K562 (cell line): ENCODE measurements at regions not wholly inside any gene's neighbourhood (a gene's known extent, or its start where the extent isn't known, plus 50 kb on each side); places are given as distances from the start of the nearest gene placed in this dataset.

ENCODE experiments used
- ATAC-seq: fragments of 200-7000 bp; cut with Tn5 transposase; 3 replicates; pipeline ENCODE4 v1.9.1; 2020; ENCODE audit warnings: moderate library complexity
- BruUV-seq: library from RNA; stranded (reverse); fragments of 400-500 nt; replicated peaks from 2 replicates; lab custom pipeline; 2021; lab: Mats Ljungman, UMichigan
- CTCF ChIA-PET: fragments of 300-600 bp; formaldehyde crosslinking; extraction: SDS; loops from one replicate; lab custom pipeline; 2021; ENCODE audit warnings: low intra/inter-chr PET ratio; lab: Yijun Ruan, JAX
- POLR2A ChIA-PET: fragments of 300-600, 350-650 bp; sonication (Branson Sonifier 250); formaldehyde crosslinking; extraction: SDS; loops from one replicate; lab custom pipeline; 2021; ENCODE audit warnings: antibody characterized with exemption, inconsistent platforms; lab: Yijun Ruan, JAX
- DNase-seq, 4 experiments: peaks; one replicate each; pipeline versions ENCODE4 v3.0.0 to v3.0.0-alpha.2; 2011 to 2018; ENCODE audit warnings: low spot score in 3 of 4, mixed read lengths in 3 of 4; ENCODE audit errors: extremely low read depth in 1 of 4
- FAIRE-seq: peaks from 2 replicates; lab custom pipeline; 2011; peaks lifted over from hg19 to GRCh38; lab: Jason Lieb, UNC
- H2AFZ ChIP-seq: 2 replicates; pipeline ENCODE4 v1.6.0; 2011; ENCODE audit warnings: low read depth, low read length, control low read depth, inconsistent platforms
- H3K27ac ChIP-seq: fragments of 200-600 bp; 3 replicates; pipeline ENCODE4 v1.8.0; 2011; ENCODE audit warnings: low read depth, mild to moderate bottlenecking, control low read depth, inconsistent platforms, low read length, moderate library complexity, mixed read lengths; ENCODE audit errors: extremely low read depth
- H3K27me3 ChIP-seq, 2 experiments: fragments of 300-600 bp in 1 of 2; 2 replicates in 1 of 2; 3 replicates in 1 of 2; pipeline versions ENCODE4 v1.6.0 to v1.8.0; 2011; ENCODE audit warnings: inconsistent platforms in 2 of 2, low read length in 2 of 2, mild to moderate bottlenecking in 1 of 2, mixed read lengths in 1 of 2, moderate library complexity in 1 of 2; ENCODE audit not compliant: control insufficient read depth in 2 of 2, insufficient read depth in 2 of 2
- H3K36me3 ChIP-seq: fragments of 300-600 bp; 3 replicates; pipeline ENCODE4 v1.8.0; 2011; ENCODE audit warnings: mild to moderate bottlenecking, low read length, inconsistent platforms; ENCODE audit not compliant: control insufficient read depth, insufficient read depth
- H3K4me1 ChIP-seq, 2 experiments: fragments of 200-600 bp in 1 of 2; replicated peaks in 1 of 2; 2 replicates in 1 of 2; 3 replicates in 1 of 2; pipeline versions ENCODE4 v1.5.1 to v1.8.0; 2011; ENCODE audit warnings: inconsistent platforms in 2 of 2, low read length in 2 of 2, mild to moderate bottlenecking in 1 of 2, mixed read lengths in 1 of 2, moderate library complexity in 1 of 2; ENCODE audit not compliant: control insufficient read depth in 2 of 2, insufficient read depth in 2 of 2
- H3K4me2 ChIP-seq: 2 replicates; pipeline ENCODE4 v1.6.1; 2011; ENCODE audit warnings: low read length, control low read depth, inconsistent platforms, mixed read lengths; ENCODE audit not compliant: insufficient read depth
- H3K4me3 ChIP-seq: fragments of 200-600 bp; sonication (generic), shearing (Covaris generic); 2 replicates; pipeline ENCODE4 v1.5.1; 2016; ENCODE audit warnings: control low read depth, inconsistent platforms
- H3K79me2 ChIP-seq: fragments of 200-600 bp; 3 replicates; pipeline ENCODE4 v1.8.0; 2011; ENCODE audit warnings: low read length, inconsistent platforms; ENCODE audit not compliant: control insufficient read depth, insufficient read depth
- H3K9ac ChIP-seq, 2 experiments: 2 replicates each; pipeline versions ENCODE4 v1.6.0 to v1.6.1; 2011; ENCODE audit warnings: low read depth in 2 of 2, low read length in 2 of 2, control low read depth in 1 of 2, inconsistent platforms in 1 of 2, mild to moderate bottlenecking in 1 of 2, mixed read lengths in 1 of 2; ENCODE audit not compliant: insufficient read depth in 1 of 2
- H3K9me1 ChIP-seq: one replicate; pipeline ENCODE4 v1.6.0; 2011; ENCODE audit warnings: inconsistent platforms, mild to moderate bottlenecking, low read length, moderate library complexity; ENCODE audit not compliant: control insufficient read depth, insufficient read depth
- H3K9me3 ChIP-seq: replicated peaks from 2 replicates; pipeline ENCODE4 v1.5.1; 2011; ENCODE audit warnings: low read depth, low read length, inconsistent platforms; ENCODE audit not compliant: control insufficient read depth, insufficient read depth
- H4K20me1 ChIP-seq: replicated peaks from 2 replicates; pipeline ENCODE4 v1.6.1; 2011; ENCODE audit warnings: low read length, inconsistent platforms, mixed read lengths; ENCODE audit not compliant: control insufficient read depth, insufficient read depth
- CREBBP ChIP-seq: IDR thresholded peaks from one replicate; pipeline ENCODE4 v1.6.1; 2012; ENCODE audit warnings: low read depth, mild to moderate bottlenecking, control low read depth, inconsistent platforms, low read length
- CTBP1 ChIP-seq: fragments of 450-650 bp; IDR thresholded peaks from 2 replicates; pipeline ENCODE4 v1.6.1; 2016; ENCODE audit warnings: borderline replicate concordance
- HDAC2 ChIP-seq: fragments of 450-650 bp; IDR thresholded peaks from 2 replicates; pipeline ENCODE4 v1.6.1; 2016; ENCODE audit warnings: mild to moderate bottlenecking
- PHTF2 ChIP-seq: fragments of 250-450 bp; sonication (Bioruptor Pico); IDR thresholded peaks from 2 replicates; pipeline ENCODE4 v1.5.0; 2021; ENCODE audit warnings: mild to moderate bottlenecking
- POU5F1 ChIP-seq: fragments of 150-350 bp; IDR thresholded peaks from 2 replicates; pipeline ENCODE4 v1.6.1; 2014; ENCODE audit warnings: borderline replicate concordance, low read length, low read depth, mild to moderate bottlenecking; ENCODE audit not compliant: partially characterized antibody
- SPI1 ChIP-seq: IDR thresholded peaks from 2 replicates; pipeline ENCODE4 v1.6.1; 2011; ENCODE audit warnings: low read depth, low read length, control low read depth, borderline replicate concordance
- SRSF1 ChIP-seq: fragments of 200-400 bp; formaldehyde crosslinking; IDR thresholded peaks from 2 replicates; pipeline ENCODE4 v1.6.1; 2017; ENCODE audit warnings: mild to moderate bottlenecking, low read depth, low read length, moderate library complexity
- ZNF436 ChIP-seq: fragments of 250-450, 450-650 bp; sonication (Bioruptor Pico); formaldehyde crosslinking; IDR thresholded peaks from 2 replicates; pipeline ENCODE4 v1.7.0; 2020; ENCODE audit warnings: mild to moderate bottlenecking
- WGBS: fragments of 100-300 bp; shearing (Covaris generic); methylation state at CpG from one replicate; pipeline ENCODE4 v1.1.6; 2016; ENCODE audit warnings: low coverage, mixed read lengths; ENCODE audit not compliant: insufficient coverage; ENCODE audit errors: missing lambda C conversion rate; 5-methylcytosine and 5-hydroxymethylcytosine counted together
- in situ Hi-C: fragments of 300-500 bp; cut with MboI; formaldehyde crosslinking; loops from 4 replicates; pipeline ENCODE4 v1.15.0; 2018; ENCODE audit warnings: inconsistent platforms, mixed read lengths
- intact Hi-C: fragments of 100-400 bp; cut with micrococcal nuclease; formaldehyde crosslinking; loops from 2 replicates; pipeline ENCODE4 v1.14.2; 2022
- TF ChIP-seq, protein P1 (sequence below): fragments of 250-450 bp; sonication (Bioruptor Pico); IDR thresholded peaks from 2 replicates; pipeline ENCODE4 v1.5.0; 2021
- TF ChIP-seq, protein P2 (sequence below), 2 experiments: fragments of 150-350 bp in 1 of 2; IDR thresholded peaks; 2 replicates each; pipeline ENCODE4 v1.6.1; 2012 to 2016; ENCODE audit warnings: low read depth in 2 of 2, low read length in 2 of 2, mild to moderate bottlenecking in 1 of 2, moderate library complexity in 1 of 2

DNA sequence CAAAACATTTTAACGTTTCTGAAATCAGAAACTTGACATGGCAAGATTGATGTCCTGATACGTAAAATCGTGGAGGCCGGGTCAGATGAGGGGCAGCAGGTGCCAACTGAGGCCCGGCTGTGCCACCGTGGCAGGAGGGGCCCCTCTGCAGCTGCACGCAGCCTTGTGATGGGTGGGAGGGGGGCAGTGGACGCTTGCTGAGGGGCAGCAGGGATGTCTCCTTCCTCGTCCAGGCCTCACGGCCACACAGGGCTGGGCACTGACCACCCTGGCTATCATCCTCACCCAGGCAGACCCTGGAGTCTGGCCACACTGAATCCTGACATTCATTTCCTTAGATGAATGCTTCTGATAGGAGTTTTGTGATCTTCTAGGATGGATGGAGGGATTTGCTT is 114.7 kb downstream of the ERMARD start:
- POLR2A ChIA-PET: interaction anchor here (0.9 kb wide), 1 partner anchor 10 kb away, joined by 3 read pairs; no protein-coding TSS in a partner anchor
- WGBS: under 1% methylated on average over 10 of the region's 10 CpGs
- TF ChIP-seq CTBP1: no peak
- no peak for TF ChIP-seq SRSF1
- TF ChIP-seq PHTF2 (CRISPR knock-in tag): no peak
- TF ChIP-seq, protein P1, sequence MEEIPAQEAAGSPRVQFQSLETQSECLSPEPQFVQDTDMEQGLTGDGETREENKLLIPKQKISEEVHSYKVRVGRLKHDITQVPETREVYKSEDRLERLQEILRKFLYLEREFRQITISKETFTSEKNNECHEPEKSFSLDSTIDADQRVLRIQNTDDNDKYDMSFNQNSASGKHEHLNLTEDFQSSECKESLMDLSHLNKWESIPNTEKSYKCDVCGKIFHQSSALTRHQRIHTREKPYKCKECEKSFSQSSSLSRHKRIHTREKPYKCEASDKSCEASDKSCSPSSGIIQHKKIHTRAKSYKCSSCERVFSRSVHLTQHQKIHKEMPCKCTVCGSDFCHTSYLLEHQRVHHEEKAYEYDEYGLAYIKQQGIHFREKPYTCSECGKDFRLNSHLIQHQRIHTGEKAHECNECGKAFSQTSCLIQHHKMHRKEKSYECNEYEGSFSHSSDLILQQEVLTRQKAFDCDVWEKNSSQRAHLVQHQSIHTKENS (CRISPR knock-in tag): no peak
- no peak for TF ChIP-seq POU5F1
- no peak for TF ChIP-seq HDAC2
- TF ChIP-seq, protein P2, sequence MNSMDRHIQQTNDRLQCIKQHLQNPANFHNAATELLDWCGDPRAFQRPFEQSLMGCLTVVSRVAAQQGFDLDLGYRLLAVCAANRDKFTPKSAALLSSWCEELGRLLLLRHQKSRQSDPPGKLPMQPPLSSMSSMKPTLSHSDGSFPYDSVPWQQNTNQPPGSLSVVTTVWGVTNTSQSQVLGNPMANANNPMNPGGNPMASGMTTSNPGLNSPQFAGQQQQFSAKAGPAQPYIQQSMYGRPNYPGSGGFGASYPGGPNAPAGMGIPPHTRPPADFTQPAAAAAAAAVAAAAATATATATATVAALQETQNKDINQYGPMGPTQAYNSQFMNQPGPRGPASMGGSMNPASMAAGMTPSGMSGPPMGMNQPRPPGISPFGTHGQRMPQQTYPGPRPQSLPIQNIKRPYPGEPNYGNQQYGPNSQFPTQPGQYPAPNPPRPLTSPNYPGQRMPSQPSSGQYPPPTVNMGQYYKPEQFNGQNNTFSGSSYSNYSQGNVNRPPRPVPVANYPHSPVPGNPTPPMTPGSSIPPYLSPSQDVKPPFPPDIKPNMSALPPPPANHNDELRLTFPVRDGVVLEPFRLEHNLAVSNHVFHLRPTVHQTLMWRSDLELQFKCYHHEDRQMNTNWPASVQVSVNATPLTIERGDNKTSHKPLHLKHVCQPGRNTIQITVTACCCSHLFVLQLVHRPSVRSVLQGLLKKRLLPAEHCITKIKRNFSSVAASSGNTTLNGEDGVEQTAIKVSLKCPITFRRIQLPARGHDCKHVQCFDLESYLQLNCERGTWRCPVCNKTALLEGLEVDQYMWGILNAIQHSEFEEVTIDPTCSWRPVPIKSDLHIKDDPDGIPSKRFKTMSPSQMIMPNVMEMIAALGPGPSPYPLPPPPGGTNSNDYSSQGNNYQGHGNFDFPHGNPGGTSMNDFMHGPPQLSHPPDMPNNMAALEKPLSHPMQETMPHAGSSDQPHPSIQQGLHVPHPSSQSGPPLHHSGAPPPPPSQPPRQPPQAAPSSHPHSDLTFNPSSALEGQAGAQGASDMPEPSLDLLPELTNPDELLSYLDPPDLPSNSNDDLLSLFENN (IDR thresholded peaks at IDR 0.05; ENCODE audit: low read depth in 2 of 2, low read length in 2 of 2): no peak
- no peak for TF ChIP-seq CREBBP
- TF ChIP-seq SPI1: no peak
- no peak for TF ChIP-seq ZNF436 (CRISPR knock-in tag)
- H3K27ac ChIP-seq: no peak overlapping the region
- no peak overlapping the region for H3K4me3 ChIP-seq
- CTCF ChIA-PET: no interaction called here
- H3K79me2 ChIP-seq: no peaks in the 10 kb centered on the region
- in situ Hi-C loops (no loop called here), intact Hi-C loops (no loop called here)
- H3K27me3 ChIP-seq: peaks cover 24 to 48% of the 10 kb centered on the region in 2 experiments
- no peak overlapping the region for H3K9ac ChIP-seq
- no peaks in the 10 kb centered on the region for H3K36me3 ChIP-seq
- ATAC-seq (no peak), DNase-seq (no peak), FAIRE-seq (no peak)
- no TSS peak for BruUV-seq
- no peak overlapping the region for H2AFZ ChIP-seq
- no peak overlapping the region for H3K4me2 ChIP-seq
- no peaks in the 10 kb centered on the region; the same call in 1 of the 2 replicates for H3K9me3 ChIP-seq
- H3K9me1 ChIP-seq: no peaks in the 10 kb centered on the region
- H3K4me1 ChIP-seq: no peaks in the 10 kb centered on the region
- H4K20me1 ChIP-seq: 0 out of 2 replicates have a peak, but pooled peaks cover 3% of the 10 kb centered on the region
